ENCODE measurements at regions not wholly inside any gene's neighbourhood (a gene's known extent, or its start where the extent isn't known, plus 50 kb on each side); places are given as distances from the start of the nearest gene placed in this dataset.

GRCh38 chr6:94045099-94045829, 625.9 kb upstream of the EPHA7 start:
- TF ChIP-seq REST (IDR thresholded peaks at IDR 0.05; ENCODE audit: insufficient read depth in 1 of 2, low read depth in 2 of 2, low read length in 2 of 2) (no peak), SIN3A (IDR thresholded peaks at IDR 0.05; ENCODE audit: borderline replicate concordance, insufficient read depth, low read length) (no peak), POLR2AphosphoS5 (IDR thresholded peaks at IDR 0.05; ENCODE audit: low read depth, low read length) (no peak), TAF1 (IDR thresholded peaks at IDR 0.05; ENCODE audit: borderline replicate concordance, insufficient read depth, low read length) (no peak), FOXP2 (optimal IDR thresholded peaks at IDR 0.05; ENCODE audit: borderline replicate concordance, extremely low read depth, extremely low read length, insufficient read depth) (no peak)

All from PFSK-1 (cell line).